CD8-positive, alpha-beta memory T cell (primary cell): ENCODE measurements at regions not wholly inside any gene's neighbourhood (a gene's known extent, or its start where the extent isn't known, plus 50 kb on each side); places are given as distances from the start of the nearest gene placed in this dataset.
"Not testable (repeated sequence)": the region's sequence is repeated elsewhere in the genome, so short reads cannot be mapped to it uniquely, and the experiment has no call there.

Experiments used
- CTCF ChIA-PET: fragments of 350-600 bp; sonication (Branson Sonifier 250); formaldehyde crosslinking; loops from one replicate; lab custom pipeline; 2021; ENCODE audit warnings: antibody characterized with exemption; lab: Charles Lee
- POLR2A ChIA-PET: fragments of 350-600 bp; sonication (Branson Sonifier 250); formaldehyde crosslinking; loops from one replicate; lab custom pipeline; 2021; ENCODE audit warnings: antibody characterized with exemption; lab: Charles Lee
- DNase-seq, 5 donors: peaks; one replicate each; pipeline versions ENCODE4 v3.0.0 to v3.0.0-alpha.2; 2020 to 2022; ENCODE audit warnings: mixed read lengths in 1 of 5
- H3K27ac ChIP-seq: one replicate; pipeline ENCODE4 v1.7.0; 2013; ENCODE audit warnings: low read depth, mild to moderate bottlenecking, low read length, moderate library complexity
- H3K27me3 ChIP-seq: 2 replicates; pipeline ENCODE4 v1.7.0; 2013; ENCODE audit warnings: low read length, mild to moderate bottlenecking; ENCODE audit not compliant: insufficient read depth, poor library complexity, severe bottlenecking
- H3K36me3 ChIP-seq: 2 replicates; pipeline ENCODE4 v1.7.0; 2013; ENCODE audit warnings: mild to moderate bottlenecking, low read length, moderate library complexity; ENCODE audit not compliant: insufficient read depth
- H3K4me1 ChIP-seq: 2 replicates; pipeline ENCODE4 v1.7.0; 2013; ENCODE audit warnings: mild to moderate bottlenecking, low read length, moderate library complexity; ENCODE audit not compliant: insufficient read depth
- H3K4me3 ChIP-seq: 2 replicates; pipeline ENCODE4 v1.7.0; 2013; ENCODE audit warnings: mild to moderate bottlenecking, low read length
- H3K9me3 ChIP-seq: 2 replicates; pipeline ENCODE4 v1.7.0; 2013; ENCODE audit warnings: mild to moderate bottlenecking, low read length
- H3K27ac Mint-ChIP-seq, 8 donors: one replicate each; pipeline ENCODE4 v1.8.0; 2020 to 2021; ENCODE audit warnings: mixed read lengths in 8 of 8, mild to moderate bottlenecking in 6 of 8, inconsistent platforms in 3 of 8, moderate library complexity in 3 of 8
- H3K27me3 Mint-ChIP-seq, 2 donors: one replicate each; pipeline ENCODE4 v1.8.0; 2020 to 2021; ENCODE audit warnings: mixed read lengths in 2 of 2, mild to moderate bottlenecking in 1 of 2, moderate library complexity in 1 of 2
- H3K36me3 Mint-ChIP-seq, 3 donors: one replicate each; pipeline ENCODE4 v1.8.0; 2020 to 2021; ENCODE audit warnings: mixed read lengths in 3 of 3, inconsistent platforms in 1 of 3, mild to moderate bottlenecking in 1 of 3
- H3K4me1 Mint-ChIP-seq, 3 donors: one replicate each; pipeline ENCODE4 v1.8.0; 2020 to 2021; ENCODE audit warnings: mixed read lengths in 3 of 3, inconsistent platforms in 1 of 3, mild to moderate bottlenecking in 1 of 3
- H3K4me3 Mint-ChIP-seq, 7 donors: one replicate each; pipeline ENCODE4 v1.8.0; 2020 to 2021; ENCODE audit warnings: mixed read lengths in 7 of 7, mild to moderate bottlenecking in 6 of 7, moderate library complexity in 4 of 7, inconsistent platforms in 2 of 7
- H3K9me3 Mint-ChIP-seq, 5 donors: one replicate each; pipeline ENCODE4 v1.8.0; 2020 to 2022; ENCODE audit warnings: mixed read lengths in 5 of 5, mild to moderate bottlenecking in 3 of 5, moderate library complexity in 2 of 5, inconsistent platforms in 1 of 5

GRCh38 chr6:17207281-17207680 lies 73.9 kb upstream of the RBM24 start:
- Mint-ChIP-seq H3K4me3 (no peak overlapping the region), H3K9me3 (peaks cover 0 to 6% (median 0%) of the 10 kb centered on the region in 5 donors), H3K36me3 (no peaks in the 10 kb centered on the region), H3K27me3 (peaks cover 9 to 12% of the 10 kb centered on the region in 2 donors), H3K27ac (no peak overlapping the region), H3K4me1 (no peaks in the 10 kb centered on the region)
- H3K27ac ChIP-seq: no peak overlapping the region
- no peaks in the 10 kb centered on the region for H3K27me3 ChIP-seq
- no peaks in the 10 kb centered on the region for H3K36me3 ChIP-seq
- no peaks in the 10 kb centered on the region for H3K4me1 ChIP-seq
- ChIA-PET CTCF (no interaction called here), POLR2A (no interaction called here)
- no peak overlapping the region for H3K4me3 ChIP-seq
- no peak for DNase-seq
- no peaks in the 10 kb centered on the region for H3K9me3 ChIP-seq

- Mint-ChIP-seq H3K27ac (no peak overlapping the region), H3K36me3 (no peaks in the 10 kb centered on the region)
These were observed 70.5 kb upstream of the RBM24 start for GRCh38 chr6:17210683-17211082.

GRCh38 chr6:17211101-17211500 lies 70.1 kb upstream of the RBM24 start:
- H3K27ac Mint-ChIP-seq: no peak overlapping the region
- no peaks in the 10 kb centered on the region for H3K27me3 ChIP-seq
- H3K4me1 ChIP-seq: no peaks in the 10 kb centered on the region
- H3K36me3 ChIP-seq: no peaks in the 10 kb centered on the region
- ChIA-PET CTCF (no interaction called here), POLR2A (no interaction called here)
- H3K4me3 ChIP-seq: no peak overlapping the region
- H3K4me1 Mint-ChIP-seq: no peaks in the 10 kb centered on the region
- H3K9me3 ChIP-seq: no peaks in the 10 kb centered on the region
- peaks cover 0 to 6% of the 10 kb centered on the region in 2 donors for H3K27me3 Mint-ChIP-seq
- no peak overlapping the region for H3K4me3 Mint-ChIP-seq
- DNase-seq: no peak
- peaks cover 0 to 1% (median 0%) of the 10 kb centered on the region in 5 donors for H3K9me3 Mint-ChIP-seq
- no peaks in the 10 kb centered on the region for H3K36me3 Mint-ChIP-seq
- H3K27ac ChIP-seq: no peak overlapping the region

More at GRCh38 chr6:17210683-17211082, 70.5 kb upstream of the RBM24 start:
- H3K4me3 Mint-ChIP-seq: no peak overlapping the region
- no peak for DNase-seq
- Histone ChIP-seq H3K27ac (no peak overlapping the region), H3K4me1 (no peaks in the 10 kb centered on the region), H3K4me3 (no peak overlapping the region), H3K36me3 (no peaks in the 10 kb centered on the region), H3K9me3 (no peaks in the 10 kb centered on the region), H3K27me3 (no peaks in the 10 kb centered on the region)
- CTCF ChIA-PET: no interaction called here
- peaks cover 0 to 6% of the 10 kb centered on the region in 2 donors for H3K27me3 Mint-ChIP-seq
- peaks cover 0 to 1% (median 0%) of the 10 kb centered on the region in 5 donors for H3K9me3 Mint-ChIP-seq
- POLR2A ChIA-PET: no interaction called here
- H3K4me1 Mint-ChIP-seq: no peaks in the 10 kb centered on the region

GRCh38 chr6:17212546-17213371 lies 68.4 kb upstream of the RBM24 start:
- no peaks in the 10 kb centered on the region for H3K9me3 ChIP-seq
- Mint-ChIP-seq H3K4me3 (no peak overlapping the region), H3K9me3 (peaks cover 0 to 4% (median 0%) of the 10 kb centered on the region in 5 donors), H3K4me1 (no peaks in the 10 kb centered on the region), H3K27me3 (peaks cover 0 to 6% of the 10 kb centered on the region in 2 donors), H3K36me3 (no peaks in the 10 kb centered on the region), H3K27ac (peak overlapping the region in 1 of 8 donors; percentile 41)
- H3K4me3 ChIP-seq: no peak overlapping the region
- no peaks in the 10 kb centered on the region for H3K4me1 ChIP-seq
- POLR2A ChIA-PET: no interaction called here
- no peak for DNase-seq
- H3K27me3 ChIP-seq: no peaks in the 10 kb centered on the region
- CTCF ChIA-PET: no interaction called here
- no peak overlapping the region for H3K27ac ChIP-seq
- no peaks in the 10 kb centered on the region for H3K36me3 ChIP-seq

GRCh38 chr6:17214106-17214505 lies 67.1 kb upstream of the RBM24 start:
- ChIA-PET CTCF (no interaction called here), POLR2A (no interaction called here)
- no peak for DNase-seq

GRCh38 chr6:17216972-17217371 lies 64.2 kb upstream of the RBM24 start:
- CTCF ChIA-PET, H3K4me3 ChIP-seq, DNase-seq, H3K9me3 ChIP-seq, H3K27me3 Mint-ChIP-seq, H3K9me3 Mint-ChIP-seq, H3K27me3 ChIP-seq, H3K4me1 ChIP-seq, H3K36me3 ChIP-seq, H3K27ac ChIP-seq, H3K36me3 Mint-ChIP-seq, H3K4me1 Mint-ChIP-seq, H3K27ac Mint-ChIP-seq, POLR2A ChIA-PET, H3K4me3 Mint-ChIP-seq: not testable (repeated sequence)

More at GRCh38 chr6:17214106-17214505, 67.1 kb upstream of the RBM24 start:
- Histone ChIP-seq H3K27me3 (no peaks in the 10 kb centered on the region), H3K9me3 (no peaks in the 10 kb centered on the region), H3K4me1 (no peaks in the 10 kb centered on the region), H3K36me3 (no peaks in the 10 kb centered on the region), H3K4me3 (no peak overlapping the region), H3K27ac (no peak overlapping the region)
- no peak overlapping the region for H3K27ac Mint-ChIP-seq
- H3K4me1 Mint-ChIP-seq: no peaks in the 10 kb centered on the region
- H3K9me3 Mint-ChIP-seq: peaks cover 0 to 4% (median 0%) of the 10 kb centered on the region in 5 donors
- H3K4me3 Mint-ChIP-seq: no peak overlapping the region
- peaks cover 6% of the 10 kb centered on the region in 2 donors for H3K27me3 Mint-ChIP-seq
- H3K36me3 Mint-ChIP-seq: no peaks in the 10 kb centered on the region

GRCh38 chr6:17218023-17218748 lies 63.0 kb upstream of the RBM24 start:
- Mint-ChIP-seq H3K36me3 (no peaks in the 10 kb centered on the region), H3K4me3 (no peak overlapping the region), H3K9me3 (peaks cover 0 to 4% (median 0%) of the 10 kb centered on the region in 5 donors), H3K27me3 (peaks cover 3 to 8% of the 10 kb centered on the region in 2 donors), H3K4me1 (no peaks in the 10 kb centered on the region), H3K27ac (no peak overlapping the region)
- Histone ChIP-seq H3K9me3 (no peaks in the 10 kb centered on the region), H3K4me1 (no peaks in the 10 kb centered on the region), H3K36me3 (no peaks in the 10 kb centered on the region), H3K27ac (no peak overlapping the region), H3K27me3 (no peaks in the 10 kb centered on the region), H3K4me3 (no peak overlapping the region)
- ChIA-PET POLR2A (no interaction called here), CTCF (no interaction called here)
- DNase-seq: no peak

- DNase-seq: no peak
- no peaks in the 10 kb centered on the region for H3K36me3 Mint-ChIP-seq
- POLR2A ChIA-PET: no interaction called here
These were observed 62.4 kb upstream of the RBM24 start for GRCh38 chr6:17218749-17219093.

More at GRCh38 chr6:17218749-17219093, 62.4 kb upstream of the RBM24 start:
- Histone ChIP-seq H3K4me1 (no peaks in the 10 kb centered on the region), H3K4me3 (no peak overlapping the region), H3K36me3 (no peaks in the 10 kb centered on the region), H3K27ac (no peak overlapping the region), H3K9me3 (no peaks in the 10 kb centered on the region), H3K27me3 (no peaks in the 10 kb centered on the region)
- Mint-ChIP-seq H3K27me3 (peaks cover 3 to 8% of the 10 kb centered on the region in 2 donors), H3K27ac (no peak overlapping the region), H3K4me3 (no peak overlapping the region), H3K9me3 (peaks cover 0 to 4% (median 0%) of the 10 kb centered on the region in 5 donors), H3K4me1 (no peaks in the 10 kb centered on the region)
- CTCF ChIA-PET: no interaction called here
